ELF-1 (cell line): ENCODE measurements at regions not wholly inside any gene's neighbourhood (a gene's known extent, or its start where the extent isn't known, plus 50 kb on each side); places are given as distances from the start of the nearest gene placed in this dataset.
A peak's percentile ranks its signal among the peaks of the same experiment; 100 is the strongest.
"Not testable (repeated sequence)": the region's sequence is repeated elsewhere in the genome, so short reads cannot be mapped to it uniquely, and the experiment has no call there.

ENCODE experiments used
- DNase-seq: peaks from one replicate; pipeline ENCODE4 v3.0.0-alpha.2; 2016; ENCODE audit warnings: low read depth, low spot score

DNA sequence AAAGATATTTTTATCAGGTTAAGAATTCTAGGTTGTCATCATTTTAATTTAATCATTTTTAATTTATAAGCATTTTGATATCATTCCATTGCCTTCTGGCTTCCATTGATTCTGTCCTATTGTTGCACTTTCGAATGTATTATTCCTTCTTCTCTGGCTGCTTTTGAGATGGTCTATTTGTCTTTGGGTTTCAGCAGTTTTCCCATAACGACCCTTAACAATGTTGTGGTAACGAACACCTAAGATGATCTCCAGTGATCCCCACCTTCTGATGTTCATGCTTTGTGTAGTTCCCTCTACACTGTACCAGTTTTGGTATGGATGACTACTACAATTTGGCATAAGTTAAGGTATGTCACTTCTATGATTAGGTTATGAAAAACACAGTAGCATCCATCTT lies 59.9 kb downstream of the MINAR1 start:
- DNase-seq = no peak

DNA sequence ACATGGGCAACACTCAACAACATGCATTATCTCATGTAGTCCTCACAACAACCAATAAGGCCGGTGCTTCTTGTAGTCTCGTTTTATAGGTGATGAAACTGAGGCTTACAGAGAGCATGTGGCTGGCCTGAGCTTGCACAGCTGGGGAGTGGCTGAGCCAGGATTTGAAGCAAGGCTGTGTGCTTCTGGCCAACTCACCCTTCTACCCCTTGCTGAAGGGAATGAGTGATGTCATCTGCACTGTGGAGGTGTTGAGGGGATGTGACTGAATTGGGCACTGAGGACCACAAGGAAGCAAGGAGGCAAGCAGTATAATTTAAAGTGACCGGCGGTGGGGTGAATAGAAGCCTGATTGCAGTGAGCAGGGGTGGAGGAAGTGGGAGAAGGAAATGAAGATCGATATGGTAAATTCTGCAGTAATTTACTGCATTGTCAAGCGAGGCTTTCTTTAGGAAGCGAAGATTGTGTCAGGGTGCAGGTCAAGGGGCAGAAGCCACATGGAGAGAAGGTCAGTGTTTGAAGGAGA lies 62.3 kb downstream of the MINAR1 start:
- DNase-seq = no peak

DNA sequence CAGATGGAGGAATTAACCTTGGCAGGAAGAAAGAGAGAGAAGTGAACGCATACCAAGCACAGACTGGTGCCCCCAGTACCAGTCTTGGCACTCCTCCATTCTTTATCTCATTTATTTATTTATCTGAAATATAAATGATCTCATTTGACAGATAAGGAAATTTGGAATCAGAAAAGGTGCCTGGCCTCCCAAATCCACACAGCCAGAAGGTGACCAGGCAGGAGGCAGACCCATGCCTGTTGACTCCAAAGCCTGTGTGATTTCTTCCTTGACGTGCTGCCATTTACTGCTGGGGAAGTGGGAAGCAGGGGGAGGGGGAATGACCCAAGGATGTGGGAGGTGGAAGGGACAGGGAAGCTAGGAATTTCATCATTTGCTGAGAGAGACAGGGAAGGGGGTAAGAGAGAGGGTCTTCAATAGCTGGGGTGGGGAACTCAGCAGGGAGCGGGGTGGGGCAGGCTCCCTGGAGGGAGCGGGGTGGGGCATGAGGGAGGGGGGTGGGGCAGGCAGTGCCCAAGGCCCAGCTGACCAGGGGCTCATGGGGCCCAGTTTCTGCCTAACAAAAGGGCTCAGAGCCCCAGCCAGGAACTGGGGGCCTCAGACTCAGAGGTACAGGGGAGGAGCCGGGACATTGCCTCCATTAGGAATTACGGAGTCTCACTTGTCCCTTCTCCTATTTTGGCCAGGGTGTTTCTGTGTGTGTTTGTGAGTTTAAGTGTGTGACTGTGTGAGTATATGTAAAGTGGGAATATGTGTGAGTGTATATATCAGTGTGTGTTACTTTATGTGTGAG lies 63.0 kb downstream of the MINAR1 start:
- no peak for DNase-seq

GRCh38 chr15:79495775-79496174 lies 63.6 kb downstream of the MINAR1 start:
- no peak for DNase-seq

- peak; percentile 14 for DNase-seq
These were observed 64.7 kb downstream of the MINAR1 start for GRCh38 chr15:79496838-79497237.

DNA sequence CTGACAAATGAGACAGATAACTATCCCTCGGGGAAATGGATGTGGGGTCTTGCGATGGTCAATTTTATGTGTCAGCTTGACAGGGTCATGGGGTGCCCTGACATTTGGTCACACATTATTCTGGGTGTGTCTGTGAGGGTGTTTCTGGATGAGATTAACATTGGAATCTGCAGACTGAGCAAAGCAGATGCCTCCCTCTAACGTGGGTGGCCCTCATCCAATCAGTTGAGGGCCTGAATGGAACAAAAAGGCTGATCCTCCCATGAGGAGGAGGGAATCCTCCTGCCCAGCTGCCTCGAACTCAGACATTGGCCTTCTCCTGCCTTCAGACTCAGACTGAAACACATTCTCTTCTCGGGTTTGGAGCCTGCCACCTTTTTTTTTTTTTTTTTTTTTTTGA lies 69.0 kb downstream of the MINAR1 start:
- DNase-seq = no peak

DNA sequence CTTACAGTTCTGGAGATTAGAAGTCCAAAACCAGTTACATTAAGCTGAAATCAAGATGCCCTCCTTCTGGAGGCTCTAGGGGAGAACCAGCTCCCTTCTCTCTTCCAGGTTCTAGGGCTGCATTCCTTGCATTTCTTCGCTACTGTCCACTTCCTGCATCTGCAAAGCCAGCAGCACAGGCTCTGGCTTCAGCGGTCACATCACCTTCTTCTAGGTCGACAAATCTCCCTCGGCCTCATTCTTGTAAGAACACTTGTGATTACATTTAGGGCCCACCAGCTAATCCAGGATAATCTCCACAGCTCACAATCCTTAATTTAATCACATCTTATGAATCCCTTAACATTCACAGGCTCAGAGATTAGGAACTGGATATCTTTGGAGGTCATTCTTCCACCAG lies 73.8 kb downstream of the MINAR1 start:
- peak; percentile 37 for DNase-seq

DNA sequence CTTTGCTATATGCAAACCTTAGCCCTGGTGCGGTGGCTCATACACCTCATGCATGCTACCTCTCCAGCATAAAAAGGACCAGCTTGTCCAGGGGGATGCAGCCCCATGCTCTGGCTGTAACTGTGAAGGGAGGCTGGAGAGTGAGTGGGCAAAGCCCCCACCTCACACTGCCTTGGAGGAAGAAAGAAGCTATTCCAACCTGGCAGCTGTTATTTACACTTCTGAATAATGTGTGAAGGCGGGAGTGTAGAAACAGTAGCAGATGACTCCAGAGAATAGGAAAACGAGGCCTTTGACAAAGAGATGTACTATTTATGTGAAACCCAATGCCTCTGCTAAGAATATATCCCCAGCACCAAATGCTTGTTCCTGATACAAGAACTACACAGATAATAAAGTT lies 80.7 kb downstream of the MINAR1 start:
- not testable (repeated sequence) for DNase-seq

DNA sequence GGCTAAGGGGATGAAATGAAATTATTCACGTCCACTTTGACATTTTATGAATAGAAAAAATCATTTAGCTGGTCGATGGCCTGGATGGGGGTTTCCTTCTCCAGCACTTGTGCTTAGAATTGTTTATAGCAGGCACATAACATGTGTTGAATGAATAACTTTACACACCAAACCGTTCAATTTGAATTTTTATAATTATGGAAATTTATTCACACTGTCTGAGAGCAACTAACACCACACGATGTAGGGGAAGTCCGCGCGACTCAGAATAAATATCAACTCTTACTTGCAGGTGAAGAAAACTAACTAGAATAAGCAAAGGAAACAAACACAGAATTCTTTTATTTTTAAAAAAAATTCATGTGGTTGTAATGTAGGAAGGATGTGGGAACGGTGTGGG lies 81.3 kb downstream of the MINAR1 start:
- DNase-seq = no peak

DNA sequence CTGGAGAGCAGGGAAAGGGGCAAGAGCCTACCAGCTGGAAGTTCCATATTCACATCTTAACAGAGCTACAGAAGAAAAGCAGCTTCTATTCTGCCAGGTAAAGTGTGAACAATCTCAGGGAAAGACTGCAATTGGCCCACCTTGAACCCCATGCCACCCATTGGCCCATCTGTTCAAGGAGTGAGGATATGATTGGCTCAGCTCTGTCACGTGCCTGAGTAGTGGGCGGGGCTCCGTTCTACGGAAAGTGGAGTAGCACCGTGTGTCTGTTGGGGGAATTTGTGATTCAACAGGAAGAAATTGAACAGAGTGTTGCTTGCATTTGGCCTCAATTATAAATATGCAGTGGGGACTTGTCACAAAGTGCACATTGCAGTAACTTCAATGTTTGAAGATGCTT lies 81.8 kb downstream of the MINAR1 start:
- no peak for DNase-seq

GRCh38 chr15:79515300-79516027 lies 83.3 kb downstream of the MINAR1 start:
- DNase-seq = no peak

- peak; percentile 47 for DNase-seq
These were observed 84.0 kb downstream of the MINAR1 start for GRCh38 chr15:79516155-79516554.

- no peak for DNase-seq
These were observed 84.5 kb downstream of the MINAR1 start for GRCh38 chr15:79516646-79517045.

DNA sequence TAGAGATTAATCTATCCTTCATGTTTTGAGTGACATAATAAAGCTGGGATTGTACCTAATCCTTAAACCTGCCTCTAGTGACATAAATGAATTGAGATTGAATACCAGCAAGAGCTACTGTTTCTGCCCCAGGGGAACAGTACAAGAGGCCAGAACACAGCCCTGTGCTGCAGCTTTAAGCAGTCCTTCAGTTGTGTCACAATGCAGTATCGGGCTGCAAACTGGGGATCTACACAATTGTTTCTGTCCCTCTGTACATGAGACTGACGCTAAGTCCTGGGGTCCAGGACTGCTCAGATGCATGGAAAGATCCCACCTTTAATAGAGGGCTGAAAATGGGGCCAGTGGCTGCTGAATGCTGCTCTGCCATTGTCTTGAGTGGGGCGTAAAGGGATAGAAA lies 87.5 kb downstream of the MINAR1 start:
- no peak for DNase-seq

DNA sequence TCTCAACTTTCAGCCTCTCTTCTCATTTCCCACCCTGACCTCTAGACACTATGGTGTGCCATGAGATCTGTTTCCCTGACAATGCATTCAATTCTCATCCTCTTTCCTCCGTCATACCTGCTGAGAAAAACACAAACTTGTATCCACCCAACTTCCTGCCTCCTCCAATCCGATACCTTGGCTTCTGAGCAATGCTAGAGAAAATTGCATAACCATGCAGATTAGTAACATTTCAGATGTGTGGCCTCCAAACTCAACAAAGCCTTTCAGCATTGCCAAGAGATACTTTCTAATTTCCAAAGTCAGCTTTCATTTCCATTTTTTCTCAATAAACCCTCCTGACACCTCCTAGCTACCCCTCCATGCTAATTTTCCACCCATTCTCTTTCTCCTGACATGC lies 88.5 kb downstream of the MINAR1 start:
- no peak for DNase-seq

- DNase-seq = no peak
These were observed 90.5 kb downstream of the MINAR1 start for GRCh38 chr15:79522656-79523055.

DNA sequence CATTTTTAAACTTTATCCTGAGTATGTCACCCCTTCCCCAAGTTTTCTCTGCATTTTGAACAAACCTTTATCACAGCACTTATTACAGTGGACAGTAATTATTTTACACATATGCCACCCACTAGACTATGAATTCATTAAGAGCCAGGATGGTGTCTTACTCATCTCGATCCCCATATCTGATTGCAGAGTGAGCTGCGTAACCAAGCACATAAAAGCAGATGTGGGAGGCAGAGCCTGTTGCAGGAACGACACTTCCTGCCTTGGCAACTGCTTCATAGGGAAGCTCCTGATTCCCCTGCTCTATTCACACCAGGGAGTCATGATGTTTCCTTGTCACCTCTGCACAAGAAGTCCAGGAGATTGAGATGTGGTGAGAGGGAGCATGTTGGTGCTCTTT lies 91.1 kb downstream of the MINAR1 start:
- DNase-seq = no peak

DNA sequence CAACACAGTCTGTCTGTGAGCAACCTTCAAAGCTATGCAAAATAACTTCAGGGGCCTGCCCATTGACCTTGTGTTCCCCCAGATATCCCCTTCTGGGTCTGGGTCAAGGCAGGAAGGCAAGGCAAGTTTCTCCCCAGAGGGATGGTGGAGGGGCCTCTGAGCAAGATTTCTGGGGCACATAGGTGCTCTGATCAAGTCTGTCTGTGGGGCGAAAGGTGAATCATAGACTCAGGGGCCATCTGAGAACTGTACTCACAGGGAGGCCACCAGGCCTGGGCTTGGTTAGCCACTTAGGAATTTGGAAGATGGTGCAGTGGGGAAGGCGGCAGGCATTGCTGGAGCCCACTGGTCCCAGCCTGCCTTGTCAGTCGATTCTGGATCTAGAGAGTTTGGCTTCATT lies 92.4 kb downstream of the MINAR1 start:
- no peak for DNase-seq

- no peak for DNase-seq
These were observed 94.2 kb downstream of the MINAR1 start for GRCh38 chr15:79526376-79526775.

DNA sequence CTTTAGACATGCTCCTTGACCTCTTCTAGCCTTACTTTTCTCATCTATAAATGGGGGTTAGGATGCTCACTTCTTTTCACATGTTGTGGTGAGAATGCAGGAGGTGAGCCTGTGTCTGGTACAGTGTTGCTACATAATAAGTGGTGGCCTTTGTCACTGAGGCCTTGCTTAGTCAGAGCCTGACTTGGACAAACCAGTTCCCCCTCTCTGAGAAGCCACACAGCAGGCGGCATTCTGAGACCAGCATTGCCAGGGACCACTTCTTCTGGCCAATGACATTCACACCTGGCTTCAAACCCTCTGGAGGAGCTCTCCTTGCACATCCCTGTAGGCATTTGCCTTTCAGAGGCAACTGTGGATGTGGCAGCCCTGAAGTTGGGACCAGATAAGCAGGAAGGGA lies 95.7 kb downstream of the MINAR1 start:
- DNase-seq = no peak

GRCh38 chr15:79529157-79529785 lies 97.1 kb downstream of the MINAR1 start:
- no peak for DNase-seq

GRCh38 chr15:79535536-79535935 lies 103.4 kb downstream of the MINAR1 start:
- DNase-seq = no peak

GRCh38 chr15:79538527-79538926 lies 106.4 kb downstream of the MINAR1 start:
- no peak for DNase-seq
